Esophagus mucosa (tissue), 1 donor: ENCODE measurements at regions not wholly inside any gene's neighbourhood (a gene's known extent, or its start where the extent isn't known, plus 50 kb on each side); places are given as distances from the start of the nearest gene placed in this dataset.

Source experiments
- ATAC-seq: fragments of 200-7000 bp; cut with Tn5 transposase; one replicate; pipeline ENCODE4 v1.9.1; 2020
- donor health status: DM: yes; HTN: yes; CAD: no.

DNA sequence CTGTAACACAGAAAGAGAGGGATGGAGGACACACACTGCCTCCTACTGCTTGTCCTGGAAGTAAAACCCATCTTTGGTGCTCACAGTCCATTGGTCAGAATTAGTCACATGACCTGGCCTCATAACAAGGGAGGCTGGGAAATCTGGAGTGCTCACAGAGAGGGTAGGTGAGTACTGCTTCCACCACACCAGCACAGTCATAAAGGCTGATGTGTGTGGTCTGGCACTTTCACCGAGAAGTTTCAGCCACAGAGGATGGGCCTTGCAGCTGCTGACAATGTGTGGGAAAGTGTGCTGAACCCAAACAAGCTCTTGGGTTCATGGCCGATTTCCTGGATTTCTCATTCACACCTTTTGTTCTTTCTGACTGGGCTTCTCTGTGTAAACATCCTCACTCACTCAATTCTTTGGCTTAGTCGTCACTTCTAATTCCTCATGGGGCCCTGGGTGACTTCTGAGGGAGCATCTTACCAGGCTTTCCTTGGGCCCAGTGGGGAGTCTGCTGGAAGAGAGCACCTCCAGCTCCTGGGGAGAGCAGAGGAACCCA, 100.7 kb downstream of the ASB7 start:
- peak; percentile 82 for ATAC-seq

- ATAC-seq = no peak
Measured at GRCh38 chr15:100703671-100704070, 101.3 kb downstream of the ASB7 start.

DNA sequence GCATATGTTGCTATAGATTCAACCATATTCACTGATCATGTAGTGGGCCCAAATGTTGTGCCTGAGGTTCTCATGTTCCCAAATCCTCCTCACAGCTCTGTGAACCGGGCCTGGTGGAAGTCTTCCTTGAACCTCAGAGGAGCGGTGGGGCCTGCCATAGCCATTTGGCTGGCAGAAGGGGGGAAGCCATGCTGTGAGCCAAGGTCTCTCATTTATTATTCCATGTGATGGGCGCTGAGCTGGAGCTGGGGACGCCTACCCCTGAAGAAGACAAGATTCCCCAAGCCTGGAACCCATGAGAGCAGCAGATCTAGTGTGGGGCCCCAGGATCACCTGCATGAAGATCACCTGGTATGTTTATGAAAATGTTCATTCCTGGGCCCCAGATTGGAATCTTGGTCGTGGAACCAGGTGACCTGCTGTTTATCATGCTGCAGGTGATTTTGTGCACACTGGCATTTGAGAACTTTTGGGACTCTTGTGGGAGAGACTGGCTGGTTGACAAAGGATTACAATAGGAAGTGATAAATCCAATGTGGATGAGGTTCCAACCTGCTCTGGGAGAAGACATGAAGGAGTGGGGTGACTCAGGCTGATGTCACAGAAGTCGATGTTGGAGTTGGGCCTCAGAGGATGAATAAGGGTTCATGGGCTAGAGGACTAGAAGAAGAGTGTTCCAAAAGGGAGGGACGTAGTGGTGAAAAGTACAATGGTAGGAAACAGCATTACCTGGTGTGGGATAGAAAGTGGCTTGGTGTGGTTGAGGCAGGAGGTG, 102.1 kb downstream of the ASB7 start:
- peak; percentile 72 for ATAC-seq

DNA sequence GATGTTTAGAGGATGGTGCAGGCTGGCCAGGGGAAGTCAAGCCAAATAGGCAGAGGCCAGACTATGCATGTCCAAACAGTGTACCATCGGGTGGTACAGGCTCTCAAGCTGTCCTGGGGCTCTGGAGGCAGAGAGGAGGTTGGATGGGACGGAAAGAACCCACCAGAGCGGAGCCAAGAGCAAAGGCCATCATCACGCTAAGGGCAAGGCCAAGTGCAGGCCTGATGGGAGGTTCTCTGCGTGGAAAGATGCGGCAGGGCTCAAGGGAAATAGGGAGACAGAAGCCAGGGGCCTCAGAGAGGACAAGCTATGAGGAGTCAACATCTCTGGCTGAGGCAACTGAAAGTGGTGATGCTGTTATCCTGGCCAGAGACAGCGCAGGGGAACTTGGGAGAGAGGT, 102.7 kb downstream of the ASB7 start:
- no peak for ATAC-seq

DNA sequence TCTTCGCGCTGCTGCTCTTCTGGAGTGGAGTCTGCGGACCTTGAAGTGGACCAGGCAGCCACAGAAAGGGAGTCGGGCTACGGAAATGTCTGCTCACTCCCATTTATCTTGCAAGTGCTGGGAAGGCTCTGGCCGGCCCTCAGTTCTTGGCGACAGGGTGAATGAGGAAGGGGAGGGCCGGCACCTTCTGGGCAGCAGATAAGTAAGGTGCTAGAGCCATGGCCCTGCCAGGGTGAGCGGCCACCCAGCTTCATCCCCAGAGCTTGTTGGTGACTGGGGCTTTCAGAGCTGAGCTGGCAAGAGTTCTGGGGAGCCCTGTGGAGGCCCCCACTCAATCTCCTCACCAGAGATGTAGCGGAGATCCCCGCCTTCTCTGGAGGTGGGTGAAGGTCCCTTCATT, 103.5 kb downstream of the ASB7 start:
- ATAC-seq = no peak

GRCh38 chr15:100707229-100707628, 104.8 kb downstream of the ASB7 start:
- no peak for ATAC-seq

GRCh38 chr15:100708916-100709315, 106.5 kb downstream of the ASB7 start:
- ATAC-seq = no peak

DNA sequence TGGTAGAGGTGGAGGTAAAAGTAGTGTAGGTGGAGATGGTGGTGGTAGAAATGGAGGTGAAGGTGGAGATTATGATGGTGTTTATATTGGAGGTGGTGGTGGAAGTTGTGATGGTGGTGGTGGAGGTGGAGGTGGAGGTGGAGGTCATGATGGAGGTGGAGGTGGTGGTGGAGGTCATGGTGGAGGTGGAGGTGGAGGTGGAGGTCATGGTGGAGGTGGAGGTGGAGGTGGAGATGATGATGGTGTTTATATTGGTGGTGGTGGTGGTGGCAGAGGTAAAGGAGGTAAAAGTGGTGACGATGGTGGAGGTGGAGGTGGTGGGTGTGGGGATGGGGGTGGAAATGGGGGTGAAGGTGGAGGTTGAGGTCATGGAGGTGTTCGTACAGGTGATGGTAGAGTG, 107.8 kb downstream of the ASB7 start:
- ATAC-seq = no peak

DNA sequence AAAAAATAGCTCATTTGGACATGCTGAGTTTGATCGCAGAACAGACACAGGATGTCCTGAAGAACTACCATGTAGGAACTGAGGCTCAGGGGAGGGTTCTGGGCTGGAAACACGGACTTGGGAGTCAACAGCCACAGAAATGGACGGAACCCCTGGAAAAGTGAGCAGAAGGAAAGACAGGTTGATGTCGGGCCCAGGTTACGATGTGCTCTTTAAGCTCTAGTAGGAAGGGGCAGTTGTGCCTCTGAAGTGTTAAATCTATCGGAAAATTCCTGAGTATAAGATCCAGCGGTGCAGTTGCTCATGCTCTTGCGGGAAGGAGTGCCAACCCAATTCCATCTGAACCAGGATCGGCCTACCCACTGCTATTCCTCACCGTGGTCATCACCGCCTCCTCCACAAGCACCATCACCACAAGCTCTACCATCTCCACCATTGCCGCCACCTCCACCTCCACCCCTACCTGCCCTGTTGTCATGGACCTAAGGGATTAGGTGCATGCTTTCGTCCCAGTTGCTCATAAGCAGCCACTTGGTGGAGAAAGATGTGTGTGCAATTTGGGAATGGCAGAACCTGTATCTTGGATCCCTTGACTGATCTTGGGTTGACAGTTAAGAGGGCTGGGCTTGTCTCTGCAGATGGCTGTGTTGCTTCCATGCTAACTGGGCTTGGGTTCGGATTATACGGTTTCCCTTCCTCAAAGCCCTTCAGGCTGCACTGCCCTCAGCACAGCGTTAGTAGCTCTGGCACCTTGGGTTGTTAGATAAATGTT, 108.5 kb downstream of the ASB7 start:
- ATAC-seq = no peak

GRCh38 chr15:100711516-100712021, 109.2 kb downstream of the ASB7 start:
- no peak for ATAC-seq

GRCh38 chr15:100712226-100712625, 109.8 kb downstream of the ASB7 start:
- no peak for ATAC-seq

GRCh38 chr15:100713163-100713867, 110.9 kb downstream of the ASB7 start:
- ATAC-seq = peak; percentile 98

DNA sequence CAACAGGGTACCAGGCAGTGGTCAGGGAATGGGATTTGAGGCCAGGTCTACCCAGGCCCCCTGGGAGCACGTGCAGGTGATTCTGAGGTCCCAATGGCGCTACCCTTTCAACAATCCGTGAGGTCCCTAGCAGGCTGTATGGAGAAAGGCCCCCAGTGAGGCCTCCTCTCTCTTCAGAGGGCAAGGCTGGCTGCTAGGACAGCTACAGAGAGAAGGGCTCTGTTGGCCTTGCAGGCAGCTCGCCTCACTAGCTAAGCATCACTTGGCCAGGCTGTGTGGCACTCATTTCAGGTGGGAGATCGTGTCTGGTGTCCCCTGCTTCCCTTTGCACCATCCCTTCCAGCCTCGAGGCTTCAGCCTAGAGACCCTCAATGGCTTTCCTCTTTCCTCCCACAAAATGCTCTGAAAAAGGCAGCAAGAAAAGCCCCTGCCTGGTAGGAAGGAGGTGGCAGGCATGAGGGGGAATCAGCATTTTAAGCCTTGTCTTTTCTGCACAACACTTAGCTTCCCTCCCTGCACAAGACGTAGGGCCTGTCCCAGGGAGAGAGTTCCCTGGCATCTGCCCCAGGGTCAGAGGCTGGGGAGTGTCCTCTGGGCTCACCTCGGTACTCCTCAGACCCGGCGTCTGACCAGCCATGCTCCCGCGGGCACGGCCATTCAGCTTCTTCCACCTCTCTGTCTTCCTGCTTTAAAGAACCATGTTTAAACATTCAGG, 111.8 kb downstream of the ASB7 start:
- ATAC-seq = no peak

DNA sequence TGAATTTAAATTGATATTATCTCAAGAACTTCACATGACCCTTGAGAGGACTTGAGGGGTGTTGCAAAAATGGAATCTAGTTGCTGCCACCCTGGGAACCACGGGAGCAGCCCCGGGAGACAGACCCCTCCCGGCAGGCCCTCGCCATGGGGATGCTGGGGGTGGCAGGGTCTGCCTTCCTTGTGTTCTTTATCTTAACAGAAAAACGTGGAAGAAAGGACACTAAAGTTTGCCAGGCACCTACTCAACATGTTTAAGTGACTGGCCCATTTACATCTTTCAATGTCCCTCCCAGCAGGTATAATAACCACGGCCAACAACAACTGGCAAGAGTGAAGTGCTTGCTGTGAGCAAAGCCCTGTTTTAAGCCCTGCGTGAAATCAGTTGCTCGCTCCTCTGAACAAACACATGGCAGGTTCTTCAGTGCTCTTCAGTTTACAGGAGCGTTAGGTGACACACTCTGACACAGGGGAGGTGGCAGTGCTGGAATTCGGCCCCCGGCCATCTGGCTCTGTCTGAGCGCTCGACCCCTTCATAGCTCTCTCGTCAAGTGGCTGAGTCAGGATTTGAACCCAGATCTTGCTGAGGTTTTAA, 112.5 kb downstream of the ASB7 start:
- ATAC-seq = no peak

DNA sequence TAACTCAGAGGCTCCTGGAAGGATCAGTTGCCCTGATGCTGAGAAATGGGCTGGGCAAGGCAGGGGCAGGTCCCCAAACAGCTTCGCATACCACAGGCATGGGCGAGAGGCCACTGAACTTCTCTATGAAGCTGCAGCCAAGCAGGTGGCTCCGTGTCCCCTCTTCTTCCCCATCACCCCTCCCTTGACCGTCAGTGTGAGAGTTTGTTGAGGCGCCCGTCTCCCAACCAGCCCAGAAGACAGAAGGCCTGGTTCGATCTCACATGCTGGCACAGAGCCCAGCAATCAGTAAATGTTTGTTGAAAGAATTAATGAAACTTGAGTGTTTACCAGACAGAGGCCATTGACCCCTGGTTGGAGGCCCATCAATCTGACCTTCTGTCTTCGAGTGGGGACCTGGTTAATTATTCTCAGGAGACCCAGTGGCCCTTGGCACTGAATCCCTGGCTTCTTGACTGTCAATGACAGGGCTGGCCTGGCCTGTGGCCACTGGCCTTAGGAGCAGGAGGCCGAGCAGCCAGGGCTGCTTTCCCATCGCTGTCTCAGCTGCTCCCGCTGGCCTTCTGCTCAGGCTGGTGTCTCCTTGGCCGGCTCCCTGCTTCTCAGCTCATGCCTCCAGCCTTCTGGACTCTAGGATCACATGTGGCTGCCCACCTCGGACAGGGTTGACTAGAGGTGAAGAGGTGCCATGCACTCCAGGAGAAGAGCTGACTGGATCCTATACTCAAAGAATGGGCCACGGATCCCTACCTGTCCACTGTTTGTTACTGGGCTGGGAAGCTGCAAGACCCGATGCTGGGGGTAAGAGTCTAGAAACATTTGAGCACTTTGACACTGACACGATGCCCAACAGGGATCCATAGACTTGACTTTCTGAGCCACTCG, 113.4 kb downstream of the ASB7 start:
- no peak for ATAC-seq

DNA sequence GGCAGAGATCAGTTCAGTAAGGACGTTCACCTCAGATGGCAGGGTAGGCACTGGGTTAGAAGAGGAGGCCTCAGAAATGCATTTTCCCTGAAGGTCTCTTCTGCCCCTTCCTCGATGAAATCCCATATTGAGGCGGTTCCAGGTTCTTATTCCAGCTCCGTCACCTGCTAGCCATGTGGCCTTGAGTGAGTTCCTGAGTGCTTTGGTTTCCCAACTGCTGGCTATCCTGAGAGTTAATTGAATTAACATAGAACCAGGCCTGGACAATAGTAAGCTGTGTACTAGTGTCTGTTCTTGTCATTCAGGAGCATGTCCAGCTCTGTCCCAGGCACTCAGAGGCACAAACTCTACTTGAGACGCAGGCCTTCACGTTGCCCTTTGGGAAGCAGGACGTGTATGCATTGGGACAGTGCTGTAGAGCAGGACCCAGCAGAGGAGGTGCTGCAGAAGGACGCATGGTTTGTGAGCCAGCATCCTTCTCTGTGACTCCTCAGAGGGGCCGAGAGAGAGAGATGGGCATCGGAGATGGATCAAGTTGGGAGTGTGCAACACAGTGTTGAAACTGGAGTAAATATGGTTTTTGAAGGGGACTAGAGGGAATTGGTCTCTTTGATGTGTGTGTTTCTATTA, 114.2 kb downstream of the ASB7 start:
- ATAC-seq = no peak

GRCh38 chr15:100717596-100717995, 115.2 kb downstream of the ASB7 start:
- no peak for ATAC-seq

- ATAC-seq = no peak
Measured at GRCh38 chr15:100718075-100718980, 115.9 kb downstream of the ASB7 start.

DNA sequence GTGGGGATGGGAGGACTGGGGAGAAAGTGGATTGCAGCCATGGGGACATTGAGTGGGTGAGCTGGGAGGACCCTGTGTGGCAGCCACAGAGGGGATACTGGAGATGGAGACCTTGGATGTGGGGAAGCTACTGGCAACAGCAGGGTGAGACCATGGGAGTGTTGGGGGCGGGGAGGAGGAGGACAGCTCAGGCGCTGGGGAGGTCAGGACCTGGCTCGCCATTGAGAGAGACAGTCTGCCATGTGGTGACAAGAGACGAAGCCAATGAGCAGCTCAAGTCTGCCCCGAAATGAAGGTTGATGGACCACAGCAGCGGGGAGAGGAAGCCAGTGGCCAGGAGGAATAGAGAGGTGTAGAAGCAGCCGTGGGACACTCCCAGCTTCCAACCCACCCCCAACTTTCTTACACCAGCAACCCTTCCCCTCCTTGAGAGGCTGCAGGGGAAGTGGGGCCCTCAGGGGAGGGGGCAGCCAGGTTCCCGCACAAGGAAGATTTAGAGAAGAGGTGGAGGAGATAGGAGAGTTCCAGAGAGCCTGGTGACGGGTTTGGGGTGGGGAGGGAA, 118.1 kb downstream of the ASB7 start:
- ATAC-seq = no peak
